Duodenal mucosa (tissue), 2 donors: ENCODE measurements at regions not wholly inside any gene's neighbourhood (a gene's known extent, or its start where the extent isn't known, plus 50 kb on each side); places are given as distances from the start of the nearest gene placed in this dataset.

Source experiments
- H3K27ac ChIP-seq: one replicate; pipeline ENCODE4 v1.7.0; 2013; ENCODE audit warnings: low read depth, low read length
- H3K27me3 ChIP-seq, 2 donors: one replicate each; pipeline ENCODE4 v1.7.0; 2013; ENCODE audit warnings: low read length in 2 of 2, control low read depth in 1 of 2; ENCODE audit not compliant: insufficient read depth in 2 of 2, control insufficient read depth in 1 of 2
- H3K36me3 ChIP-seq, 2 donors: one replicate each; pipeline ENCODE4 v1.7.0; 2013; ENCODE audit warnings: low read length in 2 of 2, control low read depth in 1 of 2; ENCODE audit not compliant: insufficient read depth in 2 of 2, control insufficient read depth in 1 of 2
- H3K4me1 ChIP-seq, 2 donors: one replicate each; pipeline ENCODE4 v1.7.0; 2013; ENCODE audit warnings: low read length in 2 of 2, control low read depth in 1 of 2; ENCODE audit not compliant: insufficient read depth in 2 of 2, control insufficient read depth in 1 of 2
- H3K4me3 ChIP-seq, 2 donors: one replicate each; pipeline ENCODE4 v1.7.0; 2013; ENCODE audit warnings: low read length in 2 of 2, low read depth in 1 of 2
- H3K9ac ChIP-seq, 2 donors: one replicate each; pipeline ENCODE4 v1.7.0; 2013; ENCODE audit warnings: low read length in 2 of 2, low read depth in 1 of 2
- H3K9me3 ChIP-seq, 2 donors: one replicate each; pipeline ENCODE4 v1.7.0; 2013; ENCODE audit warnings: low read length in 2 of 2, control low read depth in 1 of 2; ENCODE audit not compliant: control insufficient read depth in 1 of 2

GRCh38 chr7:47207956-47208355, 374.0 kb downstream of the TNS3 start:
- Histone ChIP-seq H3K27ac (no peak overlapping the region), H3K9me3 (peaks cover 0 to 3% of the 10 kb centered on the region in 2 donors), H3K9ac (no peak overlapping the region), H3K36me3 (no peaks in the 10 kb centered on the region), H3K4me3 (no peak overlapping the region), H3K4me1 (peaks cover 14 to 20% of the 10 kb centered on the region in 2 donors), H3K27me3 (no peaks in the 10 kb centered on the region)

- Histone ChIP-seq H3K9ac (no peak overlapping the region), H3K4me1 (peaks cover 12 to 14% of the 10 kb centered on the region in 2 donors), H3K36me3 (no peaks in the 10 kb centered on the region), H3K4me3 (no peak overlapping the region), H3K27ac (no peak overlapping the region), H3K27me3 (no peaks in the 10 kb centered on the region), H3K9me3 (no peaks in the 10 kb centered on the region)
Observed at GRCh38 chr7:47204709-47205108, 377.2 kb downstream of the TNS3 start.

DNA sequence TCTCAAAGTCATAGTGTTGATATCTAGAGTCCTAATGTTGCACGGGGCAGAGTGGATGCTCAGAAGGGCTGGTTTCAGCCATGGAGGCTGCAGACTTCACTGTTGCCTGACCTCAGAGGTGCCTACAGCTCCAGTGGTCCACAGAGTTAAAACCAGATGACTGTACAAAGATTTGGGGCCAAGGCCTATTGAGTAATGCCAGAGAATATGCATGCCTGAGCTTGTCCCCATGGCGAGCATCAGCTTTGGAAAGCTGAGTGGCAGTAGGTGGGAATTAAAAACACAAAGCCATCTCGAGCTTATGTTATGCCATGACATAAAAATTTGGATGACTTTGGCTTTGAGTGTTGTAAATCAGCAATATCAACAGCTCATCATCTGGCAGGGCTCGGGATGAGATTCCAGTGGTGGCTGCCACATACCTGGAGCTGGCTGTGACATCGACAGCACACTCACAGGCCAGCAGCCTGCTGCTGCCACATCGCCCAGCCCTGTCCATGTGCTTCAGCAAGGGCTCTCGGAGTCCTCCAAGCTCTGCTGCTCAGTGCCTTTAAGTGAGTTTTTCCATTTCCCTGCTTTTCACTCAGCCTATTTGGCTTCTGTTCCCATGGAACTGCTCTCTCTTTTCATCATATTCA, 379.6 kb downstream of the TNS3 start:
- Histone ChIP-seq H3K27me3 (no peaks in the 10 kb centered on the region), H3K9me3 (no peaks in the 10 kb centered on the region), H3K9ac (no peak overlapping the region), H3K4me3 (no peak overlapping the region), H3K27ac (no peak overlapping the region), H3K36me3 (no peaks in the 10 kb centered on the region), H3K4me1 (no peaks in the 10 kb centered on the region)

DNA sequence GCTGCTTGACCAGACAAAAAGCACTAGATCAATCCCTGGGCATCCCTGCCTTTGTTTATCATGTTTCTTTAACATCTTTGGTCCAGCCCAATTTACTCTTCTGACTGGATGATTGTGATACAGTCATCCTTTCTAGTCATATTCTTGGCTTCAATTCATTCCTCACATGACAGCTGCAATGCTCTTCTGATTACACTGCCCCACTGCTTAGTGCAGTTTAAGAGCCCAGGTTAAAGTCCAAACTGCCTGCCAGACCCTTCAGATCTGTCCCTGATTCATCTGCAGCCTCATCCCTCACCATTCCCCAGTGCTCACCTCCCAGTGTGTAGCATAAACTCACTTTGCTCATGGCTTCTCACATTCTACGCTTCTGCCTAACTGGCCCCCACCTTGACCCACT, 383.8 kb downstream of the TNS3 start:
- peaks cover 7 to 10% of the 10 kb centered on the region in 2 donors for H3K4me1 ChIP-seq
- no peaks in the 10 kb centered on the region for H3K36me3 ChIP-seq
- H3K27ac ChIP-seq: no peak overlapping the region
- no peak overlapping the region for H3K9ac ChIP-seq
- no peaks in the 10 kb centered on the region for H3K9me3 ChIP-seq
- H3K4me3 ChIP-seq: no peak overlapping the region
- no peaks in the 10 kb centered on the region for H3K27me3 ChIP-seq

DNA sequence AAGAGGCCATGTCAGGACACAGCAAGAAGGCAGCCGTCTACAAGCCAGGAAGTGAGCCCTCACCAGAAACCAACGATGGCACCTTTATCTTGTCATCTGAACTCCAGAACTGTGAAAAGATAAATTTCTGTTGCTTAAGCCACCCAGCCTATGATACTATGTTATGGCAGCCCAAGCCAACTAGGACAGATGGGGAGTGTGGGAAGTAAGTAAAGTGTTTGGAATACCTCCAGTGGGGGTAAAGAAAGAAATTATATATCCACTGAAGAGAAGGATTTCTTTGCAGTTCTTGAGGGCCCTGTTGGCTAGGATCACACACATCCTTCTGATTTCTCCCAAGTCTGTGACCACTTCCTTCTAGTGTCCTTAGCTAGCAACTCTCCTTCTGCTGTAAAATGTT, 384.4 kb downstream of the TNS3 start:
- H3K4me3 ChIP-seq: no peak overlapping the region

DNA sequence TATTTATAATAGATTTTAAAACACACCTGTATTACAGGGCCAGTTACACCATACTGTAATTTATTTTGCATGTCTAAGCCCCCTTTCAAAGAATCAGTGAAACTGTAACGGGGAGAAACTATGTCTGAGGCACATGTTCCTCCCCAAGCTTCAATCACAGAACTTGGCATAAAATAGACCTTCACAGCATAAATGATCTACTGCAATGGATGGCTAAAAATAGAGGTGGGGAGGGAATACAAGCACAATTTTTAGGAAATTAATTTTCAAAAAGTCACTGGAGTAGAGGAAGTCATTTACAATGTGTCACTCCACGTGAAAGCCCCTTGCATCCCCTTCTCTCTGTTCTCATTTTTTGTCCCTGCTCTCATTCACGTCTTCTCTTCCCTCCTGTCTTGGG, 385.2 kb downstream of the TNS3 start:
- Histone ChIP-seq H3K36me3 (no peaks in the 10 kb centered on the region), H3K4me3 (no peak overlapping the region), H3K27me3 (no peaks in the 10 kb centered on the region), H3K27ac (no peak overlapping the region), H3K9ac (no peak overlapping the region), H3K4me1 (peaks cover 21 to 24% of the 10 kb centered on the region in 2 donors), H3K9me3 (no peaks in the 10 kb centered on the region)

More for the DNA sequence above, 384.4 kb downstream of the TNS3 start:
- no peaks in the 10 kb centered on the region for H3K27me3 ChIP-seq
- H3K4me1 ChIP-seq: peaks cover 13 to 17% of the 10 kb centered on the region in 2 donors
- no peaks in the 10 kb centered on the region for H3K9me3 ChIP-seq
- no peak overlapping the region for H3K27ac ChIP-seq
- H3K9ac ChIP-seq: no peak overlapping the region
- H3K36me3 ChIP-seq: no peaks in the 10 kb centered on the region

DNA sequence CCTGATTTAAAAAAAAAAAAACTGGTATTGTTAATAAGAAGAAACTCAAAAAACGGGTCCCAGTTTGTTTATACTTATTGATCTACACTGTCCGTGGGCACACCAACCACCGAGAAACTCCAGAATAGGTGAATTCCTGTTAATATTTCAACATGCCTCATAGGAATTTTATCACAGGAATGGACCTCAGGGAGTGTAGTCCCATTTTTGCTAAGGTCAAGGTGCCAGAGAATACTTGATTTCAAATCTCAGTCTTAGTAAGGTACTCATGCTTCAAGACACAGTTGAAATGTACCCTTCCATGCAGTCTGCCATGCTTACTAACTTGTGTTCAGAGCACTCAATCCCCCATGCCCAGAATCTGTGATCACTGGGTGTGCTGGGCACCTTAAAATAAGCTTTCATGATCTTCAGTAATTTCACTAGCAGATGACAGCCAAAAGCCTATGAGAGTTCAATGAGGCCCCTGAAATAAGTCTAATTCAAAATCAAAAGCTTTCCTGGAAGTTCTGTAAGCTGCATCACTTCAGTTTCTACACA, 385.7 kb downstream of the TNS3 start:
- H3K9me3 ChIP-seq: no peaks in the 10 kb centered on the region

GRCh38 chr7:47195641-47196040, 386.3 kb downstream of the TNS3 start:
- Histone ChIP-seq H3K27me3 (no peaks in the 10 kb centered on the region), H3K36me3 (no peaks in the 10 kb centered on the region), H3K27ac (no peak overlapping the region), H3K9me3 (no peaks in the 10 kb centered on the region), H3K9ac (no peak overlapping the region), H3K4me3 (no peak overlapping the region), H3K4me1 (peaks cover 32% of the 10 kb centered on the region in 2 donors)

More for the DNA sequence above, 385.7 kb downstream of the TNS3 start:
- Histone ChIP-seq H3K9ac (no peak overlapping the region), H3K4me1 (peaks cover 26 to 29% of the 10 kb centered on the region in 2 donors), H3K4me3 (no peak overlapping the region), H3K27me3 (no peaks in the 10 kb centered on the region), H3K36me3 (no peaks in the 10 kb centered on the region), H3K27ac (no peak overlapping the region)

GRCh38 chr7:47194516-47195057, 387.3 kb downstream of the TNS3 start:
- no peak overlapping the region for H3K27ac ChIP-seq
- H3K27me3 ChIP-seq: no peaks in the 10 kb centered on the region
- H3K9ac ChIP-seq: no peak overlapping the region
- H3K9me3 ChIP-seq: no peaks in the 10 kb centered on the region
- H3K4me3 ChIP-seq: no peak overlapping the region
- H3K4me1 ChIP-seq: peaks cover 32% of the 10 kb centered on the region in 2 donors
- H3K36me3 ChIP-seq: no peaks in the 10 kb centered on the region

DNA sequence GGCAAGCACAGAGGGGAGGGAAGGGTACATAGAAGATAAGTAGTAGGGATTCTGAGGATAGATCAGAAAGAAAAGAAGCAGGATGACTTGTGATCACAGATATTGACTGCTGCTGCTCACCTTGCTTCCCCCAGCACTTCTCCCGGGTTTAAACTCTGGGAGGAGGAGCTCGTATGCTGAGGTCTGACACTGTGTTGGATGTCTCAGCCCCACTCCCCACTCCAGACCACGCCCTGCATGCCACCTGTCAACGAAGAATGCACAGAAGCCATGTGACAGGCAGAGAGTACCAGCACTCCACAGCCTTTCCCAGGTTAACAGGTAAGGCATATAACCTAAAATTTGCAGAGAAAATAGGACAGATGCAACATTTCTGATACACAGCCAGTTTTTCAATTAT, 388.9 kb downstream of the TNS3 start:
- Histone ChIP-seq H3K27me3 (no peaks in the 10 kb centered on the region), H3K27ac (no peak overlapping the region), H3K4me3 (no peak overlapping the region), H3K4me1 (peaks cover 32% of the 10 kb centered on the region in 2 donors), H3K9me3 (no peaks in the 10 kb centered on the region), H3K9ac (no peak overlapping the region), H3K36me3 (no peaks in the 10 kb centered on the region)
